ENCODE measurements at regions not wholly inside any gene's neighbourhood (a gene's known extent, or its start where the extent isn't known, plus 50 kb on each side); places are given as distances from the start of the nearest gene placed in this dataset.

GRCh38 chr4:104938624-104939023, 208.1 kb upstream of the TET2 start:
- intact Hi-C loops (cut with micrococcal nuclease; ENCODE audit: unreplicated experiment), result no loop called here
- H4K20me1 ChIP-seq (ENCODE audit: insufficient read depth, low read length), result no peaks in the 10 kb centered on the region
- TF ChIP-seq EZH2phosphoT487 (IDR thresholded peaks at IDR 0.05; ENCODE audit: borderline replicate concordance, low read depth, low read length), result no peak
- no peak for TF ChIP-seq CTCF (conservative IDR thresholded peaks at IDR 0.05; ENCODE audit: low read length)
- DNase-seq (ENCODE audit: low spot score), result no peak
- H3K79me2 ChIP-seq (ENCODE audit: insufficient read depth, low read depth, low read length), result no peaks in the 10 kb centered on the region
- H3K9me2 ChIP-seq (ENCODE audit: insufficient read depth, low read length), result no peaks in the 10 kb centered on the region
- POLR2A ChIA-PET, result no interaction called here
- BruUV-seq (replicated peaks), result no TSS peak
- no peak overlapping the region for H3K27ac ChIP-seq (ENCODE audit: low read depth, low read length, poor library complexity, severe bottlenecking)
- CTCF ChIA-PET (ENCODE audit: unreplicated experiment), result no interaction called here
- no peak overlapping the region for H2AFZ ChIP-seq (ENCODE audit: low read length)
- H3K4me3 ChIP-seq (ENCODE audit: low read depth, low read length, poor library complexity, severe bottlenecking), result no peak overlapping the region
- H3K4me1 ChIP-seq (ENCODE audit: insufficient read depth, low read length, poor library complexity, severe bottlenecking), result no peaks in the 10 kb centered on the region
- no peaks in the 10 kb centered on the region for H3K36me3 ChIP-seq (ENCODE audit: insufficient read depth, low read length)
- H3K4me2 ChIP-seq (ENCODE audit: low read length), result no peak overlapping the region
- no peaks in the 10 kb centered on the region for H3K9me3 ChIP-seq (ENCODE audit: low read length)

DNA sequence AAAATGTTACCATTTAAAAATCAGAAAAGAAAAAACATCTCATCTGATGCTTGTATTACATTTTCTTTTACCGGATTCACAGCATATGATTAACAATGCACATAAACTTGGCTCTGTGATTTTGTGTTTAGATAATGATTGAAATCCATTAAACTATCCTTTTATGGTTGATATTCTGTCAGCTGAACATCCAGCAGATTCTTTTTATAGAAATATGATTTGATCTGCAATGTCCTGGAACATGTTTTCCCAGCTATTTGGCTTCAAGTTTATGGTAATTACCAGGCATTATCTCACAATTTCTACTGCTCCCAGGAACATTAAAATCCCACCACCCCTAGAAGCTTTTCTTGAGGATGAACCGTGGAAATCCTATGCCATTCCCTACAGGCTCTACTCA, 205.7 kb upstream of the TET2 start:
- no peaks in the 10 kb centered on the region for H3K9me2 ChIP-seq (ENCODE audit: insufficient read depth, low read length)
- intact Hi-C loops (cut with micrococcal nuclease; ENCODE audit: unreplicated experiment), result no loop called here
- H3K79me2 ChIP-seq (ENCODE audit: insufficient read depth, low read depth, low read length), result no peaks in the 10 kb centered on the region
- no peak overlapping the region for H3K4me3 ChIP-seq (ENCODE audit: low read depth, low read length, poor library complexity, severe bottlenecking)
- no peaks in the 10 kb centered on the region for H3K36me3 ChIP-seq (ENCODE audit: insufficient read depth, low read length)
- H3K9me3 ChIP-seq (ENCODE audit: low read length), result no peaks in the 10 kb centered on the region
- ChIA-PET POLR2A (no interaction called here), CTCF (ENCODE audit: unreplicated experiment) (no interaction called here)
- no peaks in the 10 kb centered on the region for H4K20me1 ChIP-seq (ENCODE audit: insufficient read depth, low read length)
- BruUV-seq (replicated peaks), result no TSS peak
- H3K4me2 ChIP-seq (ENCODE audit: low read length), result no peak overlapping the region
- no peak for DNase-seq (ENCODE audit: low spot score)
- TF ChIP-seq EZH2phosphoT487 (IDR thresholded peaks at IDR 0.05; ENCODE audit: borderline replicate concordance, low read depth, low read length), result no peak
- TF ChIP-seq CTCF (conservative IDR thresholded peaks at IDR 0.05; ENCODE audit: low read length), result no peak
- no peak overlapping the region for H3K27ac ChIP-seq (ENCODE audit: low read depth, low read length, poor library complexity, severe bottlenecking)
- no peaks in the 10 kb centered on the region for H3K4me1 ChIP-seq (ENCODE audit: insufficient read depth, low read length, poor library complexity, severe bottlenecking)
- no peak overlapping the region for H2AFZ ChIP-seq (ENCODE audit: low read length)

GRCh38 chr4:104941661-104942062, 205.0 kb upstream of the TET2 start:
- Histone ChIP-seq H3K79me2 (ENCODE audit: insufficient read depth, low read depth, low read length) (no peaks in the 10 kb centered on the region), H3K9me2 (ENCODE audit: insufficient read depth, low read length) (no peaks in the 10 kb centered on the region), H3K4me3 (ENCODE audit: low read depth, low read length, poor library complexity, severe bottlenecking) (no peak overlapping the region), H3K27ac (ENCODE audit: low read depth, low read length, poor library complexity, severe bottlenecking) (no peak overlapping the region), H3K9me3 (ENCODE audit: low read length) (no peaks in the 10 kb centered on the region), H3K36me3 (ENCODE audit: insufficient read depth, low read length) (no peaks in the 10 kb centered on the region), H4K20me1 (ENCODE audit: insufficient read depth, low read length) (no peaks in the 10 kb centered on the region), H3K4me1 (ENCODE audit: insufficient read depth, low read length, poor library complexity, severe bottlenecking) (no peaks in the 10 kb centered on the region), H3K4me2 (ENCODE audit: low read length) (no peak overlapping the region), H2AFZ (ENCODE audit: low read length) (no peak overlapping the region)
- POLR2A ChIA-PET, result no interaction called here
- no TSS peak for BruUV-seq (replicated peaks)
- no peak for TF ChIP-seq CTCF (conservative IDR thresholded peaks at IDR 0.05; ENCODE audit: low read length)
- CTCF ChIA-PET (ENCODE audit: unreplicated experiment), result no interaction called here
- no peak for DNase-seq (ENCODE audit: low spot score)
- intact Hi-C loops (cut with micrococcal nuclease; ENCODE audit: unreplicated experiment), result no loop called here
